CD4-positive, alpha-beta T cell treated with Interferon alpha-2 for 1 hour (primary cell): ENCODE measurements at regions not wholly inside any gene's neighbourhood (a gene's known extent, or its start where the extent isn't known, plus 50 kb on each side); places are given as distances from the start of the nearest gene placed in this dataset.

Experiments
- DNase-seq, 2 donors: peaks; one replicate each; pipeline ENCODE4 v3.0.0-alpha.2; 2020 to 2022

GRCh38 chr20:60653111-60653845 lies 598.8 kb upstream of the CDH4 start:
- DNase-seq = no peak

GRCh38 chr20:60658681-60659080 lies 593.4 kb upstream of the CDH4 start:
- DNase-seq = no peak

GRCh38 chr20:60659240-60659639 lies 592.8 kb upstream of the CDH4 start:
- DNase-seq = no peak

GRCh38 chr20:60662307-60662706 lies 589.8 kb upstream of the CDH4 start:
- no peak for DNase-seq

GRCh38 chr20:60664106-60664505 lies 588.0 kb upstream of the CDH4 start:
- no peak for DNase-seq

GRCh38 chr20:60667641-60668040 lies 584.4 kb upstream of the CDH4 start:
- DNase-seq = no peak

- no peak for DNase-seq
Measured at GRCh38 chr20:60669211-60669610, 582.9 kb upstream of the CDH4 start.

GRCh38 chr20:60676011-60676410 lies 576.0 kb upstream of the CDH4 start:
- DNase-seq = no peak

GRCh38 chr20:60677819-60678218 lies 574.2 kb upstream of the CDH4 start:
- no peak for DNase-seq

- no peak for DNase-seq
Measured at GRCh38 chr20:60680554-60680953, 571.5 kb upstream of the CDH4 start.

- DNase-seq = no peak
Measured at GRCh38 chr20:60687213-60687612, 564.8 kb upstream of the CDH4 start.

GRCh38 chr20:60690771-60691170 lies 561.3 kb upstream of the CDH4 start:
- no peak for DNase-seq

GRCh38 chr20:60691966-60692615 lies 560.0 kb upstream of the CDH4 start:
- DNase-seq = no peak

GRCh38 chr20:60693496-60694133 lies 558.4 kb upstream of the CDH4 start:
- DNase-seq = no peak

- DNase-seq = no peak
Measured at GRCh38 chr20:60694763-60695162, 557.3 kb upstream of the CDH4 start.

GRCh38 chr20:60695226-60696000 lies 556.6 kb upstream of the CDH4 start:
- DNase-seq = no peak

GRCh38 chr20:60697252-60697651 lies 554.8 kb upstream of the CDH4 start:
- DNase-seq = no peak

- DNase-seq = no peak
Measured at GRCh38 chr20:60700728-60701127, 551.3 kb upstream of the CDH4 start.

GRCh38 chr20:60704147-60704546 lies 547.9 kb upstream of the CDH4 start:
- DNase-seq = no peak

GRCh38 chr20:60713396-60713795 lies 538.7 kb upstream of the CDH4 start:
- no peak for DNase-seq

GRCh38 chr20:60715172-60715571 lies 536.9 kb upstream of the CDH4 start:
- DNase-seq = no peak

- no peak for DNase-seq
Measured at GRCh38 chr20:60718743-60719480, 533.1 kb upstream of the CDH4 start.
